Skin epidermis (tissue), 12 donors: ENCODE measurements at regions not wholly inside any gene's neighbourhood (a gene's known extent, or its start where the extent isn't known, plus 50 kb on each side); places are given as distances from the start of the nearest gene placed in this dataset.
A peak's percentile ranks its signal among the peaks of the same experiment; 100 is the strongest.
"Not testable (repeated sequence)": the region's sequence is repeated elsewhere in the genome, so short reads cannot be mapped to it uniquely, and the experiment has no call there.

Experiments used
- H3K27ac ChIP-seq, 21 experiments: fragments of 200-600 bp; sonication (generic) in 11 of 21; one replicate each; pipeline ENCODE4 v1.5.0; 2020; ENCODE audit warnings: mild to moderate bottlenecking in 3 of 21, inconsistent platforms in 2 of 21, moderate library complexity in 2 of 21
- H3K4me3 ChIP-seq, 7 experiments: fragments of 200-600 bp; sonication (generic) in 2 of 7; one replicate each; pipeline ENCODE4 v1.5.0; 2020; ENCODE audit warnings: inconsistent platforms in 2 of 7, mild to moderate bottlenecking in 2 of 7, moderate library complexity in 1 of 7

GRCh38 chr10:121243609-121244241 lies 354.5 kb downstream of the FGFR2 start:
- no peak overlapping the region for H3K4me3 ChIP-seq
- H3K27ac ChIP-seq = peak overlapping the region in 1 of 21 experiments; percentile 51

GRCh38 chr10:121244818-121245217 lies 353.4 kb downstream of the FGFR2 start:
- no peak overlapping the region for H3K4me3 ChIP-seq
- H3K27ac ChIP-seq = peak overlapping the region in 2 of 21 experiments; percentile 31 to 51

- Histone ChIP-seq H3K4me3 (no peak overlapping the region), H3K27ac (no peak overlapping the region)
These were observed 352.5 kb downstream of the FGFR2 start for GRCh38 chr10:121245754-121246153.

GRCh38 chr10:121248266-121248665 lies 350.0 kb downstream of the FGFR2 start:
- Histone ChIP-seq H3K4me3 (no peak overlapping the region), H3K27ac (no peak overlapping the region)

GRCh38 chr10:121250995-121251764 lies 347.1 kb downstream of the FGFR2 start:
- Histone ChIP-seq H3K4me3 (no peak overlapping the region), H3K27ac (no peak overlapping the region)

GRCh38 chr10:121252756-121253155 lies 345.5 kb downstream of the FGFR2 start:
- no peak overlapping the region for H3K27ac ChIP-seq

GRCh38 chr10:121260377-121260776 lies 337.9 kb downstream of the FGFR2 start:
- H3K4me3 ChIP-seq = no peak overlapping the region
- H3K27ac ChIP-seq = no peak overlapping the region

More at GRCh38 chr10:121252756-121253155, 345.5 kb downstream of the FGFR2 start:
- H3K4me3 ChIP-seq = no peak overlapping the region

- no peak overlapping the region for H3K4me3 ChIP-seq
- H3K27ac ChIP-seq = no peak overlapping the region
These were observed 336.6 kb downstream of the FGFR2 start for GRCh38 chr10:121261665-121262064.

GRCh38 chr10:121262774-121263430 lies 335.3 kb downstream of the FGFR2 start:
- Histone ChIP-seq H3K27ac (peak overlapping the region in 2 of 21 experiments; percentile 44 to 61), H3K4me3 (no peak overlapping the region)

GRCh38 chr10:121263431-121263783 lies 334.8 kb downstream of the FGFR2 start:
- Histone ChIP-seq H3K4me3 (no peak overlapping the region), H3K27ac (peak overlapping the region in 3 of 21 experiments; percentile 40 to 61 (median 44))

GRCh38 chr10:121265360-121266123 lies 332.7 kb downstream of the FGFR2 start:
- H3K27ac ChIP-seq = peak overlapping the region in 3 of 21 experiments; percentile 16 to 85 (median 39)
- H3K4me3 ChIP-seq = no peak overlapping the region

- H3K4me3 ChIP-seq = no peak overlapping the region
- H3K27ac ChIP-seq = peak overlapping the region in 2 of 21 experiments; percentile 39 to 85
These were observed 331.9 kb downstream of the FGFR2 start for GRCh38 chr10:121266370-121266769.

- peak overlapping the region in 1 of 21 experiments; percentile 85 for H3K27ac ChIP-seq
These were observed 330.8 kb downstream of the FGFR2 start for GRCh38 chr10:121267236-121268003.

GRCh38 chr10:121268363-121268762 lies 329.9 kb downstream of the FGFR2 start:
- Histone ChIP-seq H3K27ac (no peak overlapping the region), H3K4me3 (no peak overlapping the region)

More at GRCh38 chr10:121267236-121268003, 330.8 kb downstream of the FGFR2 start:
- no peak overlapping the region for H3K4me3 ChIP-seq

- Histone ChIP-seq H3K4me3 (no peak overlapping the region), H3K27ac (no peak overlapping the region)
These were observed 329.3 kb downstream of the FGFR2 start for GRCh38 chr10:121268863-121269432.

GRCh38 chr10:121270906-121271305 lies 327.3 kb downstream of the FGFR2 start:
- no peak overlapping the region for H3K4me3 ChIP-seq
- no peak overlapping the region for H3K27ac ChIP-seq

GRCh38 chr10:121276046-121276445 lies 322.2 kb downstream of the FGFR2 start:
- H3K4me3 ChIP-seq = no peak overlapping the region
- no peak overlapping the region for H3K27ac ChIP-seq

- H3K27ac ChIP-seq = no peak overlapping the region
- H3K4me3 ChIP-seq = no peak overlapping the region
These were observed 321.4 kb downstream of the FGFR2 start for GRCh38 chr10:121276822-121277221.

GRCh38 chr10:121278386-121278785 lies 319.9 kb downstream of the FGFR2 start:
- not testable (repeated sequence) for H3K4me3 ChIP-seq, H3K27ac ChIP-seq
